ENCODE measurements at regions not wholly inside any gene's neighbourhood (a gene's known extent, or its start where the extent isn't known, plus 50 kb on each side); places are given as distances from the start of the nearest gene placed in this dataset.
A peak's percentile ranks its signal among the peaks of the same experiment; 100 is the strongest.

DNA sequence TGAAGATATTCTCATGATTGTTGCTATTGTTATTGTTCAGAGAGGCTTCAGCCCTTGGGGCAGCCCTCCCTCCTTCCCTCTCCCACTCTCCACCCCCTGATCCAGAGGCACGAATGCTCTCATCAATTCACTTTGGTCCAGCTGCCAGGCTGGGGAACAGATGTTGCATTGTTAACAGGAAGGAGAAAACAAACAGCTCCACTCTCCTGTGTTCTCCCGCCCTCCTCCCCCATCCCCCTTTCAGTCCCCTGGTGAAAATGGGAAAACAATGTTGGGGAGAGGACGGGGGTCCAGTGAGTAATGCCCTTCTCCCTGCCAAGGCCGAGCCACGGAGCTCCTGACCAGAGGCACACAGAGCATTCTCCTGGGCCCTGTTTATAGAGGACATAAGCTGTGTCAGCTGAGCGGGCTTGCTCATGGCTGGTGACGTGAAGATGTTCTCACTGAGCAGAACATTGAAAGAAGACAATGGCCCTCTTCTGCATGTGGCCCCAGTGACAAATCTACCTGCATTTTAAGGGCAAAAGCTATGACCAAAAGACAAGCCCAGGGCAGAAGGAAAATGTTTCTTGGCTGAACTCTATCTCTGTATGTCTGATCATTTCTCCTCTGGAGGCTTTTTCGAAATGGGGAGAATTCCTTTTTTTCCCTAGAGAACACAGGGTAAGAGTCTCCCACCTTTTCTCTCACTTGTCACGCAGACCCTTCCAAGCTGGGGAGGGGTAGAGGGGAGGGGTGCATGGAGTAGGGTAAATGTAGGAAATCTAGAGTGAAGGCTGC, 111.7 kb downstream of the GLUL start:
- H3K9me3 ChIP-seq: no peaks in the 10 kb centered on the region
- DNase-seq: peak in 1 of 5 donors; percentile 59
- no peaks in the 10 kb centered on the region for H3K36me3 ChIP-seq
- peaks cover 0 to 12% (median 2%) of the 10 kb centered on the region in 12 donors for H3K4me1 ChIP-seq
- no peak overlapping the region for H3K4me3 ChIP-seq
- 61 to 71% (median 66%) methylated on average over 9 of the region's 9 CpGs for WGBS, 4 donors
- intact Hi-C loops (cut with DNase I): no loop called here
- H3K27ac ChIP-seq: peak overlapping the region in 2 of 12 donors; percentile 13 to 25
- TF ChIP-seq POLR2A (IDR thresholded peaks at IDR 0.05): no peak
- TF ChIP-seq, protein P1, sequence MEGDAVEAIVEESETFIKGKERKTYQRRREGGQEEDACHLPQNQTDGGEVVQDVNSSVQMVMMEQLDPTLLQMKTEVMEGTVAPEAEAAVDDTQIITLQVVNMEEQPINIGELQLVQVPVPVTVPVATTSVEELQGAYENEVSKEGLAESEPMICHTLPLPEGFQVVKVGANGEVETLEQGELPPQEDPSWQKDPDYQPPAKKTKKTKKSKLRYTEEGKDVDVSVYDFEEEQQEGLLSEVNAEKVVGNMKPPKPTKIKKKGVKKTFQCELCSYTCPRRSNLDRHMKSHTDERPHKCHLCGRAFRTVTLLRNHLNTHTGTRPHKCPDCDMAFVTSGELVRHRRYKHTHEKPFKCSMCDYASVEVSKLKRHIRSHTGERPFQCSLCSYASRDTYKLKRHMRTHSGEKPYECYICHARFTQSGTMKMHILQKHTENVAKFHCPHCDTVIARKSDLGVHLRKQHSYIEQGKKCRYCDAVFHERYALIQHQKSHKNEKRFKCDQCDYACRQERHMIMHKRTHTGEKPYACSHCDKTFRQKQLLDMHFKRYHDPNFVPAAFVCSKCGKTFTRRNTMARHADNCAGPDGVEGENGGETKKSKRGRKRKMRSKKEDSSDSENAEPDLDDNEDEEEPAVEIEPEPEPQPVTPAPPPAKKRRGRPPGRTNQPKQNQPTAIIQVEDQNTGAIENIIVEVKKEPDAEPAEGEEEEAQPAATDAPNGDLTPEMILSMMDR (IDR thresholded peaks at IDR 0.05): no peak
- ATAC-seq: peak in 3 of 4 donors; percentile 39 to 68 (median 62)
- H3K27me3 ChIP-seq: no peaks in the 10 kb centered on the region

DNA sequence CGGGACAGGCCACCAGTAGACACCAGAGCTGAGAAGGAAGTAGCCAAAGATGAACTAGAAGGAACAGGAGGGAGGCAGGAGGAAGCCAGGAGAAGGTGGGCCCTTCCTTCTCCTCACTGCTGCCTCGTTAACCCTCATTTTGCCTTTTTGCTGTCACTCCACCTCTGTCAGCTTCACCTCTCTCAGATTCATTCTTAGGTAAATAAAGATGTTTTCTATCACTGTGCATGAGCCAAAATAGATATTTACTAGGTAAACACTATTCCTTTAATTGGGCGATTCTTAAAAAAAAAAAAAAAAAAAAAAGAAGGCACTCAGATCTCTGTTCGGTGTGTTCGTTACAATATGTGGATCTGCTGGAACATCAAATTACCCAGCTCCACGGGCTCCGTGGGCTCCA, 112.3 kb downstream of the GLUL start:
- TF ChIP-seq, protein P1 (IDR thresholded peaks at IDR 0.05): no peak
- no peak for TF ChIP-seq POLR2A (IDR thresholded peaks at IDR 0.05)
- H3K27ac ChIP-seq: peak overlapping the region in 1 of 12 donors; percentile 25
- no peaks in the 10 kb centered on the region for H3K36me3 ChIP-seq
- no peak for ATAC-seq
- no peaks in the 10 kb centered on the region for H3K27me3 ChIP-seq
- WGBS, 4 donors: 62 to 75% (median 68%) methylated on average over 7 of the region's 7 CpGs
- H3K4me1 ChIP-seq: peaks cover 0 to 12% (median 2%) of the 10 kb centered on the region in 12 donors
- no peak for DNase-seq
- H3K4me3 ChIP-seq: no peak overlapping the region
- intact Hi-C loops (cut with DNase I): no loop called here
- H3K9me3 ChIP-seq: no peaks in the 10 kb centered on the region

DNA sequence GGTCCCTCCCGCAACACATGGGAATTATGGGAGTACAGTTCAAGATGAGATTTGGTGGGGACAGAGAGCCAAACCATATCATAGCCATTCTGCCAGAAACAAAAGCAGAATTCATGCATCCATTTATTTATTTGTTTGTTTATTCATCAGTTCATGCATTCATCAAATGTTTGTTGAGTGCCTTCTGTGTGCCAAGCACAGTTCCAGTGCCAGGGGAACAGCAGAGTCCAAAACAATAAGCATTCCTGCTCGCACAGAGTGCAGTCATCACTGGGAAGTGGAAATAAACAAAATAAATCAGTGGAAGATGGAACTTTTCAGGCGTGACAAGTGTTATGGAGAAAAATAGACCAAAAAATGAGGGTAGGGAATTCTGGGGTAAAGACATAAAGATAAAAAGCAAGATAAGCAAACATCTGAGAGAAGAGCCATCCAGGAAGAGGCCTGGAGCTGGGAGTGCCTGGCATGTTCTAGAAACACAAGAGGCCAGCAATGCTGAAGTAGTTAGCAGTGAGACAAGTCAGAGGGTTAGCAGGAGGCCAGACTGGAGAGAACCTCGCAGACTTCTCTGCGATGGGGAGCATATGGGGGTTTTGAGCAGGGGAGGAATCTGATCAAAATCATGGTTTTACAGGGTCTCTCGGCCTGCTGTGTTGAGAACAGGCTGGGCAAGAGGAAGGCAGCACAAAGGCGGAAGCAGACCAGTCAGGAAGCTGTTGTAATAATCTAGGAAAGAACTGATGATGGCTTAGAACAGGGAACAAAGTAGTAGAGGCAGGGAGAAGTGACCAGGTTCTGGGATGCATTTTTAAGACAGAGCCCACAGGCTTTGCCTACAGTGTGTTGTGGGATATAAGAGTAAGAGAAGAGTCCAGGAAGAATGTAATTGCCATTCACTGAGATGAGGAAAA, 113.2 kb downstream of the GLUL start:
- WGBS, 4 donors: 88 to 95% (median 91%) methylated on average over 7 of the region's 7 CpGs
- ATAC-seq: peak in 1 of 4 donors; percentile 45
- Histone ChIP-seq H3K36me3 (no peaks in the 10 kb centered on the region), H3K27ac (peak overlapping the region in 1 of 12 donors; percentile 34), H3K4me1 (peaks cover 0 to 12% (median 0%) of the 10 kb centered on the region in 12 donors), H3K4me3 (no peak overlapping the region), H3K9me3 (no peaks in the 10 kb centered on the region), H3K27me3 (no peaks in the 10 kb centered on the region)
- TF ChIP-seq, protein P1 (IDR thresholded peaks at IDR 0.05): no peak
- TF ChIP-seq POLR2A (IDR thresholded peaks at IDR 0.05): no peak
- DNase-seq: no peak
- intact Hi-C loops (cut with DNase I): no loop called here

DNA sequence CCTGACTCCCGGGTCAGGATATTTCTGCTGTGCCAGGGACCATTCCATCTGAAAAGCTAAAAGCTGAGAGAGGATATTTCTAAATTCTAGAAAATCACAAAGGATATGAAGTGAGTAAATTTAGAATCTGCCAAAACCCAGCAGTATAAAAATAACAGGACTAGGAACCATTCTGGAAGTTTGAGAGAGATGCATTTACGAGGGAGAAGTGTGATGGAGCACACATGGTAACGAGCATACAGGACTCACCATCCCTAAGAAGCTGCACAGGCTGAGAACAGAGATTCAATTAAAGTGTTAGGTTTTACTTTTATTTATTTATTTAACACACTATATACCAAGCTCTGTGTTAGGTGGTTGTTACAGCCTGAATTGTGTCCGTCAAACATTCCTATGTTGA, 116.3 kb downstream of the GLUL start:
- TF ChIP-seq, protein P1 (IDR thresholded peaks at IDR 0.05): no peak
- no peak for TF ChIP-seq POLR2A (IDR thresholded peaks at IDR 0.05)
- H3K27me3 ChIP-seq: no peaks in the 10 kb centered on the region
- peaks cover 0 to 16% (median 0%) of the 10 kb centered on the region in 12 donors for H3K4me1 ChIP-seq
- 87 to 99% (median 96%) methylated on average over 4 of the region's 4 CpGs for WGBS, 4 donors
- intact Hi-C loops (cut with DNase I): no loop called here
- ATAC-seq (no peak), DNase-seq (no peak)
- H3K36me3 ChIP-seq: no peaks in the 10 kb centered on the region
- H3K4me3 ChIP-seq: no peak overlapping the region
- no peak overlapping the region for H3K27ac ChIP-seq
- H3K9me3 ChIP-seq: no peaks in the 10 kb centered on the region

Data from heart left ventricle (tissue), 16 donors.